ENCODE measurements at regions not wholly inside any gene's neighbourhood (a gene's known extent, or its start where the extent isn't known, plus 50 kb on each side); places are given as distances from the start of the nearest gene placed in this dataset.

DNA sequence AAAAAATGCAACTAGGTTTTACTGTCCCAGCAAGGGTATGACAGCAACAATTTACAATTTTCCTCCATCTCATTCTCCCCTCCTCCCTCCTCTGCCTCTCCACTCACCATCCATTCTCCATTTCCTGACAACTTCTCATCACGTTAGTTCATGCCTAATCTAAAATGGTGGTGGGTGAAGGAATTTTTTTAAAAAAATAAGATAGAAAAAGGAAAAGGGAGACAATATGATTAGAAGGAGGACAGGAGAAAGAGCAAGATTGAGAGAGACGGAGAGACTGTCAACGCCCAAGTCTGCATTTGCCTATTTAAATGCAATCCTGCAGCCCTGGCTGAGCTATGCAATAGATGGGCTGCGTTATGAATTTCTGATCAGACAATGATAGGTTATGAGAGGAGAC, 380.7 kb upstream of the PSMD7 start:
- H3K4me1 ChIP-seq (ENCODE audit: control insufficient read depth in 1 of 2, insufficient read depth in 2 of 2, low read length in 2 of 2), result no peaks in the 10 kb centered on the region
- no peak overlapping the region for H3K9ac ChIP-seq (ENCODE audit: low read length)
- H2AFZ ChIP-seq (ENCODE audit: insufficient read depth, low read length, poor library complexity), result no peak overlapping the region
- H3K79me1 ChIP-seq (ENCODE audit: low read length), result no peaks in the 10 kb centered on the region
- no peak overlapping the region for H4K8ac ChIP-seq (ENCODE audit: low read depth, low read length)
- no peak overlapping the region for H2BK120ac ChIP-seq (ENCODE audit: insufficient read depth, low read length, poor library complexity)
- no peak overlapping the region for H3K4me2 ChIP-seq (ENCODE audit: low read length)
- H3K27me3 ChIP-seq (ENCODE audit: insufficient read depth, low read length), result no peaks in the 10 kb centered on the region
- no peak overlapping the region for H2BK12ac ChIP-seq (ENCODE audit: low read length)
- H3K4ac ChIP-seq (ENCODE audit: low read depth, low read length), result no peak overlapping the region
- H3K27ac ChIP-seq (ENCODE audit: low read depth, low read length), result no peak overlapping the region
- H3K14ac ChIP-seq (ENCODE audit: low read length), result no peak overlapping the region
- H2BK5ac ChIP-seq (ENCODE audit: low read depth, low read length, poor library complexity), result no peak overlapping the region
- no peaks in the 10 kb centered on the region for H3K36me3 ChIP-seq (ENCODE audit: control insufficient read depth in 1 of 2, insufficient read depth in 2 of 2, low read length in 2 of 2)
- DNase-seq, result no peak
- H3K79me2 ChIP-seq (ENCODE audit: control insufficient read depth, insufficient read depth, low read length, poor library complexity), result no peaks in the 10 kb centered on the region
- no peak overlapping the region for H3K18ac ChIP-seq (ENCODE audit: low read length)
- H4K12ac ChIP-seq (ENCODE audit: low read depth, low read length), result no peak overlapping the region
- H3K9me3 ChIP-seq (ENCODE audit: insufficient read depth, low read depth, low read length), result no peaks in the 10 kb centered on the region
- H3K4me3 ChIP-seq (ENCODE audit: low read depth, low read length), result no peak overlapping the region
- WGBS (ENCODE audit: extremely low coverage, insufficient coverage, insufficient read length), result no CpG with 5 or more reads among the region's 4 CpGs
- no peak overlapping the region for H3K23ac ChIP-seq (ENCODE audit: low read length)
- H2AK5ac ChIP-seq (ENCODE audit: low read length), result no peak overlapping the region
- H4K91ac ChIP-seq (ENCODE audit: low read depth, low read length), result no peak overlapping the region

DNA sequence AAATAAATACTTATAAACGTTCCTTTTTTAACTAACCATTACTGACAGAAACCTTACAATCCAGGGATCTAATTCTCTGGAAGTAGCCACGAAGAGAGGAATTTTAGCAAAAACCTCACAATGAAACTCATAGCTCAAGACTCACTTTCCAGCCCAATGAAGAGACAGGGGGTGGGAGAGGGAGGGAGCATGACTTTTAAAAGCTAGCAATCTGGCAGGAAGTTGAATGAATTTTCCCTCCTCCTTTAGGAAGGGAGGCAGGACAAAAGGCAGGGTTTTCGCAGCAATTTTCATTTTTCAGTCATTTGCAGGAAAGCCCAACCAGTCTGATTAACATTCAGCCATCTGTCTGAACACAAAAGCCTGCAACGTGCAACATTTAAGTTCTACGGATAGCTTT, 381.5 kb upstream of the PSMD7 start:
- Histone ChIP-seq H3K79me1 (ENCODE audit: low read length) (no peaks in the 10 kb centered on the region), H2AK5ac (ENCODE audit: low read length) (no peak overlapping the region), H3K4me2 (ENCODE audit: low read length) (no peak overlapping the region), H3K27ac (ENCODE audit: low read depth, low read length) (no peak overlapping the region), H3K9ac (ENCODE audit: low read length) (no peak overlapping the region), H3K27me3 (ENCODE audit: insufficient read depth, low read length) (no peaks in the 10 kb centered on the region), H4K12ac (ENCODE audit: low read depth, low read length) (no peak overlapping the region), H2BK5ac (ENCODE audit: low read depth, low read length, poor library complexity) (no peak overlapping the region), H4K91ac (ENCODE audit: low read depth, low read length) (no peak overlapping the region), H3K36me3 (ENCODE audit: control insufficient read depth in 1 of 2, insufficient read depth in 2 of 2, low read length in 2 of 2) (no peaks in the 10 kb centered on the region), H3K4me1 (ENCODE audit: control insufficient read depth in 1 of 2, insufficient read depth in 2 of 2, low read length in 2 of 2) (no peaks in the 10 kb centered on the region), H3K4me3 (ENCODE audit: low read depth, low read length) (no peak overlapping the region), H2BK12ac (ENCODE audit: low read length) (no peak overlapping the region), H3K4ac (ENCODE audit: low read depth, low read length) (no peak overlapping the region), H3K18ac (ENCODE audit: low read length) (no peak overlapping the region), H3K9me3 (ENCODE audit: insufficient read depth, low read depth, low read length) (no peaks in the 10 kb centered on the region), H2BK120ac (ENCODE audit: insufficient read depth, low read length, poor library complexity) (no peak overlapping the region), H3K79me2 (ENCODE audit: control insufficient read depth, insufficient read depth, low read length, poor library complexity) (no peaks in the 10 kb centered on the region), H2AFZ (ENCODE audit: insufficient read depth, low read length, poor library complexity) (no peak overlapping the region), H3K23ac (ENCODE audit: low read length) (no peak overlapping the region), H4K8ac (ENCODE audit: low read depth, low read length) (no peak overlapping the region), H3K14ac (ENCODE audit: low read length) (no peak overlapping the region)
- WGBS (ENCODE audit: extremely low coverage, insufficient coverage, insufficient read length), result no CpG with 5 or more reads among the region's 5 CpGs
- no peak for DNase-seq

DNA sequence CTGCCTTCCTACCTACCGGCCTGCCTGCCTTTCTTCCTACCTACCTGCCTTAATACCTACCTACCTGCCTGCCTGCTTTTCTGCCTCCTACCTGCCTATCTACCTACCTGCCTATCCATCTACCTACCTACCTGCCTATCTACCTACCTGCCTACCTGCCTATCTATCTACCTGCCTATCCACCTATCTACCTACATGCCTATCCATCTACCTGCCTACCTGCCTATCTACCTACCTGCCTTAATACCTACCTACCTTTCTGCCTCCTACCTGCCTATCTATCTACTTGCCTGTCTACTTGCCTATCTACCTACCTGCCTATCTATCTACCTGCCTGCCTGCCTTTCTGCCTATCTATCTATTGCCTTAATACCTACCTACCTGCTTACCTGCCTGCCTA, 383.8 kb upstream of the PSMD7 start:
- no peak overlapping the region for H2AK5ac ChIP-seq (ENCODE audit: low read length)
- H3K4me1 ChIP-seq (ENCODE audit: control insufficient read depth in 1 of 2, insufficient read depth in 2 of 2, low read length in 2 of 2), result no peaks in the 10 kb centered on the region
- no peak overlapping the region for H3K9ac ChIP-seq (ENCODE audit: low read length)
- no peak overlapping the region for H4K8ac ChIP-seq (ENCODE audit: low read depth, low read length)
- H3K14ac ChIP-seq (ENCODE audit: low read length), result no peak overlapping the region
- no peak overlapping the region for H3K27ac ChIP-seq (ENCODE audit: low read depth, low read length)
- no peaks in the 10 kb centered on the region for H3K79me1 ChIP-seq (ENCODE audit: low read length)
- H2BK5ac ChIP-seq (ENCODE audit: low read depth, low read length, poor library complexity), result no peak overlapping the region
- no peaks in the 10 kb centered on the region for H3K79me2 ChIP-seq (ENCODE audit: control insufficient read depth, insufficient read depth, low read length, poor library complexity)
- DNase-seq, result no peak
- no peaks in the 10 kb centered on the region for H3K9me3 ChIP-seq (ENCODE audit: insufficient read depth, low read depth, low read length)
- H3K27me3 ChIP-seq (ENCODE audit: insufficient read depth, low read length), result no peaks in the 10 kb centered on the region
- no peaks in the 10 kb centered on the region for H3K36me3 ChIP-seq (ENCODE audit: control insufficient read depth in 1 of 2, insufficient read depth in 2 of 2, low read length in 2 of 2)
- H3K18ac ChIP-seq (ENCODE audit: low read length), result no peak overlapping the region
- H3K23ac ChIP-seq (ENCODE audit: low read length), result no peak overlapping the region
- H2BK12ac ChIP-seq (ENCODE audit: low read length), result no peak overlapping the region
- H4K12ac ChIP-seq (ENCODE audit: low read depth, low read length), result no peak overlapping the region
- H2BK120ac ChIP-seq (ENCODE audit: insufficient read depth, low read length, poor library complexity), result no peak overlapping the region
- H4K91ac ChIP-seq (ENCODE audit: low read depth, low read length), result no peak overlapping the region
- no peak overlapping the region for H2AFZ ChIP-seq (ENCODE audit: insufficient read depth, low read length, poor library complexity)
- no peak overlapping the region for H3K4me3 ChIP-seq (ENCODE audit: low read depth, low read length)
- H3K4ac ChIP-seq (ENCODE audit: low read depth, low read length), result no peak overlapping the region
- H3K4me2 ChIP-seq (ENCODE audit: low read length), result no peak overlapping the region
- WGBS (ENCODE audit: extremely low coverage, insufficient coverage, insufficient read length), result no CpG with 5 or more reads among the region's 1 CpG

DNA sequence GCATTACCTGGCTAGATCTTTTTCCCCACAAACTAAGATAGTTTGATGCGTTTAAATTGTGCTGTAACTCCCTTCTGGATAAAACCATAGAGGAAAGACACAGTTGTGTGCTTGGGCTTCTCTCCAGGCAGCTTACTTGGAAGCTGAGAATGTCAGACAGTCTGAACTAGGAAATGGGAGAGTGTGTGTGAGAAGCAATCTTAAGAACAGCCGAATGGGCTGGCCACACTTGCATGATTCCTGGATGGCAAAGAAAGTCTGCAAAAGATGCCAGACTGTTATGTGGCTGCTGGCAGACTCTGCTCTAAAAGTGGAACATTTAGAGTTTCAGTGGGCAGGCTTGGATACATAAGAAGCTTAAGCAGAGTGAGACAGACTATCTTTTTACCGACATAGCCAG, 384.3 kb upstream of the PSMD7 start:
- Histone ChIP-seq H3K23ac (ENCODE audit: low read length) (no peak overlapping the region), H3K14ac (ENCODE audit: low read length) (no peak overlapping the region), H2BK12ac (ENCODE audit: low read length) (no peak overlapping the region), H3K4me2 (ENCODE audit: low read length) (no peak overlapping the region), H4K8ac (ENCODE audit: low read depth, low read length) (no peak overlapping the region), H2AK5ac (ENCODE audit: low read length) (no peak overlapping the region), H4K91ac (ENCODE audit: low read depth, low read length) (no peak overlapping the region), H3K4me1 (ENCODE audit: control insufficient read depth in 1 of 2, insufficient read depth in 2 of 2, low read length in 2 of 2) (no peaks in the 10 kb centered on the region), H2BK5ac (ENCODE audit: low read depth, low read length, poor library complexity) (no peak overlapping the region), H3K27me3 (ENCODE audit: insufficient read depth, low read length) (no peaks in the 10 kb centered on the region), H3K9ac (ENCODE audit: low read length) (no peak overlapping the region), H2AFZ (ENCODE audit: insufficient read depth, low read length, poor library complexity) (no peak overlapping the region), H4K12ac (ENCODE audit: low read depth, low read length) (no peak overlapping the region), H3K79me2 (ENCODE audit: control insufficient read depth, insufficient read depth, low read length, poor library complexity) (no peaks in the 10 kb centered on the region), H3K36me3 (ENCODE audit: control insufficient read depth in 1 of 2, insufficient read depth in 2 of 2, low read length in 2 of 2) (no peaks in the 10 kb centered on the region), H3K18ac (ENCODE audit: low read length) (no peak overlapping the region), H3K4me3 (ENCODE audit: low read depth, low read length) (no peak overlapping the region), H3K4ac (ENCODE audit: low read depth, low read length) (no peak overlapping the region), H3K9me3 (ENCODE audit: insufficient read depth, low read depth, low read length) (no peaks in the 10 kb centered on the region), H3K79me1 (ENCODE audit: low read length) (no peaks in the 10 kb centered on the region), H2BK120ac (ENCODE audit: insufficient read depth, low read length, poor library complexity) (no peak overlapping the region), H3K27ac (ENCODE audit: low read depth, low read length) (no peak overlapping the region)
- no CpG with 5 or more reads among the region's 3 CpGs for WGBS (ENCODE audit: extremely low coverage, insufficient coverage, insufficient read length)
- DNase-seq, result no peak
